Ovary (tissue), 7 donors: ENCODE measurements at regions not wholly inside any gene's neighbourhood (a gene's known extent, or its start where the extent isn't known, plus 50 kb on each side); places are given as distances from the start of the nearest gene placed in this dataset.

Experiments used
- DNase-seq, 5 donors: peaks; one replicate each; pipeline ENCODE4 v3.0.0-alpha.2; 2019 to 2020
- H3K27ac ChIP-seq, 2 donors: fragments of 200-600 bp; one replicate each; pipeline versions ENCODE4 v1.5.1 to v1.8.0; 2019 to 2022
- H3K27me3 ChIP-seq: fragments of 200-600 bp; one replicate; pipeline ENCODE4 v1.8.0; 2022
- H3K36me3 ChIP-seq: fragments of 200-600 bp; sonication (generic); one replicate; pipeline ENCODE4 v1.5.1; 2019
- H3K4me1 ChIP-seq: one replicate; pipeline ENCODE4 v1.8.1; 2013; ENCODE audit warnings: mild to moderate bottlenecking, moderate library complexity; ENCODE audit not compliant: insufficient read depth
- H3K4me3 ChIP-seq: fragments of 200-600 bp; sonication (generic); one replicate; pipeline ENCODE4 v1.5.1; 2017
- H3K9me3 ChIP-seq, 2 donors: fragments of 200-600 bp in 1 of 2; sonication (generic) in 1 of 2; one replicate each; pipeline versions ENCODE4 v1.5.1 to v1.8.1; 2013 to 2019; ENCODE audit warnings: mild to moderate bottlenecking in 1 of 2, moderate library complexity in 1 of 2
- CTCF ChIP-seq, 3 donors: fragments of 450-650 bp in 2 of 3; fragments of 200-600 bp in 1 of 3; IDR thresholded peaks; one replicate each; pipeline versions ENCODE4 v1.5.1 to v1.8.0; 2016 to 2022; ENCODE audit warnings: antibody characterized with exemption in 3 of 3, mild to moderate bottlenecking in 1 of 3
- EP300 ChIP-seq: sonication (generic); formaldehyde crosslinking; IDR thresholded peaks from one replicate; pipeline ENCODE4 v1.6.1; 2017; ENCODE audit warnings: antibody characterized with exemption
- POLR2A ChIP-seq: fragments of 450-650 bp; IDR thresholded peaks from one replicate; pipeline ENCODE4 v1.6.1; 2017; ENCODE audit warnings: antibody characterized with exemption, mild to moderate bottlenecking, moderate library complexity
- WGBS, 3 donors: extraction: QIAGEN DNeasy Blood & Tissue Kit in 1 of 3; methylation state at CpG; one replicate each; pipeline versions ENCODE4 v1.1.5 to v1.1.7; 2013 to 2017; 5-methylcytosine and 5-hydroxymethylcytosine counted together
- intact Hi-C, 4 donors: fragments of 100-400 bp; cut with DNase I; formaldehyde crosslinking; loops; one replicate each; pipeline versions ENCODE4 v1.11.0 to v1.15.1; 2022 to 2023
- donor health status: DM: no; HTN: no; CAD: no; lungs with moderate emphysema.
- donor health status: DM: no; HTN: no; CAD: no.
- donor health status: Bipolar disorder and iron deficiency.
- donor health status: DM: no; HTN: no; CAD: no.
- donor health status: DM: yes; HTN: yes; CAD: no.

- Histone ChIP-seq H3K27me3 (no peaks in the 10 kb centered on the region), H3K4me1 (peaks cover 16% of the 10 kb centered on the region), H3K27ac (peak overlapping the region; percentile 25 to 40), H3K9me3 (no peaks in the 10 kb centered on the region), H3K4me3 (no peak overlapping the region), H3K36me3 (no peaks in the 10 kb centered on the region)
- intact Hi-C loops, result loop anchor here in 1 of 4 donors (10.0 kb wide), 1 partner anchor 481 kb away; no protein-coding TSS in a partner anchor
- TF ChIP-seq CTCF (IDR thresholded peaks at IDR 0.05) (no peak), POLR2A (no peak), EP300 (no peak)
- no peak for DNase-seq
- WGBS, 3 donors, result 60 to 71% (median 65%) methylated on average over 5 of the region's 5 CpGs
Observed at GRCh38 chr15:95843241-95843910, 487.1 kb upstream of the NR2F2 start.

- Histone ChIP-seq H3K27ac (peak overlapping the region; percentile 46 to 88), H3K4me3 (no peak overlapping the region), H3K4me1 (peaks cover 12% of the 10 kb centered on the region), H3K36me3 (no peaks in the 10 kb centered on the region), H3K27me3 (no peaks in the 10 kb centered on the region), H3K9me3 (no peaks in the 10 kb centered on the region)
- DNase-seq, result peak; percentile 62 to 80 (median 77)
- intact Hi-C loops, result loop anchor here in 1 of 4 donors (10.0 kb wide), 1 partner anchor 479 kb away; no protein-coding TSS in a partner anchor
- 35 to 41% (median 37%) methylated on average over 13 of the region's 13 CpGs for WGBS, 3 donors
- TF ChIP-seq CTCF (IDR thresholded peaks at IDR 0.05) (no peak), POLR2A (no peak), EP300 (no peak)
Observed at GRCh38 chr15:95845862-95846515, 484.5 kb upstream of the NR2F2 start.

DNA sequence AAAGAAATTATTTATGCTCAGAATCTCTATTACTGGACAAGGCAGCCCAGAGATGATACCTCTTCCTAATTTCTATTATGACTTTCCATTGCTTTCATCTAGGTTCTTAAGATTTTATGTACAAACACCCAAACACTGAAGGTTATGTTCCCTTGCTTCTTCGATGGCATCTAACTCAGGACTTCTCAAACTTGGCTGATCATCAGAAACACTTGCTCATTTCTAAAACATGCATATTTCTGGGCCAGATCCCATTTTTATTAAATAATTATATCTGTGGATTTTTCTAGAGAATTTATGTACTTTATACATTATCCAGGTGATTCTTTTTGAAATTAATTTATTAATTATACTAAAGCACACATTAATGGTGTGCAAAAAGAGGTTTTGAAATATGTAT lies 482.4 kb upstream of the NR2F2 start:
- intact Hi-C loops, result loop anchor here in 1 of 4 donors (10.0 kb wide), 1 partner anchor 477 kb away; no protein-coding TSS in a partner anchor
- Histone ChIP-seq H3K4me3 (no peak overlapping the region), H3K27me3 (no peaks in the 10 kb centered on the region), H3K9me3 (no peaks in the 10 kb centered on the region), H3K36me3 (no peaks in the 10 kb centered on the region), H3K4me1 (peaks cover 9% of the 10 kb centered on the region), H3K27ac (no peak overlapping the region)
- TF ChIP-seq CTCF (IDR thresholded peaks at IDR 0.05) (no peak), EP300 (no peak), POLR2A (no peak)
- DNase-seq, result no peak
- WGBS, 3 donors, result 49 to 56% (median 50%) methylated on average over 1 of the region's 1 CpG

GRCh38 chr15:95850837-95851236 lies 479.7 kb upstream of the NR2F2 start:
- H3K36me3 ChIP-seq, result no peaks in the 10 kb centered on the region
- intact Hi-C loops, result no loop called here
- H3K27ac ChIP-seq, result no peak overlapping the region
- TF ChIP-seq CTCF (IDR thresholded peaks at IDR 0.05) (no peak), POLR2A (no peak), EP300 (no peak)
- H3K4me3 ChIP-seq, result no peak overlapping the region
- H3K27me3 ChIP-seq, result no peaks in the 10 kb centered on the region
- no peak for DNase-seq
- 97 to 100% (median 99%) methylated on average over 2 of the region's 2 CpGs for WGBS, 3 donors
- H3K4me1 ChIP-seq, result peaks cover 4% of the 10 kb centered on the region
- no peaks in the 10 kb centered on the region for H3K9me3 ChIP-seq
